ENCODE measurements at regions not wholly inside any gene's neighbourhood (a gene's known extent, or its start where the extent isn't known, plus 50 kb on each side); places are given as distances from the start of the nearest gene placed in this dataset.

GRCh38 chr2:181114021-181114420 is 133.6 kb downstream of the UBE2E3 start:
- H3K36me3 ChIP-seq (ENCODE audit: control insufficient read depth in 2 of 3, insufficient read depth in 3 of 3, low read length in 3 of 3): no peaks in the 10 kb centered on the region
- no peaks in the 10 kb centered on the region for H3K4me1 ChIP-seq (ENCODE audit: control insufficient read depth in 2 of 3, insufficient read depth in 2 of 3, low read depth in 1 of 3, low read length in 3 of 3)
- H3K9ac ChIP-seq (ENCODE audit: low read length in 3 of 3): no peak overlapping the region
- no peaks in the 10 kb centered on the region for H3K9me3 ChIP-seq (ENCODE audit: control insufficient read depth in 2 of 3, insufficient read depth in 1 of 3, low read length in 3 of 3)
- no peak for TF ChIP-seq CTCF (IDR thresholded peaks at IDR 0.05; ENCODE audit: borderline replicate concordance, extremely low read depth, insufficient read depth)
- no peak overlapping the region for H3K4me3 ChIP-seq (ENCODE audit: low read length in 3 of 3)
- FAIRE-seq: no peak
- no peak for DNase-seq
- H3K27me3 ChIP-seq (ENCODE audit: control insufficient read depth, insufficient read depth, low read length): no peaks in the 10 kb centered on the region
- no peak overlapping the region for H3K27ac ChIP-seq (ENCODE audit: low read depth in 2 of 2, low read length in 2 of 2)
- intact Hi-C loops (cut with DNase I): no loop called here

- Histone ChIP-seq H3K4me3 (ENCODE audit: low read length in 3 of 3) (no peak overlapping the region), H3K9me3 (ENCODE audit: control insufficient read depth in 2 of 3, insufficient read depth in 1 of 3, low read length in 3 of 3) (no peaks in the 10 kb centered on the region), H3K4me1 (ENCODE audit: control insufficient read depth in 2 of 3, insufficient read depth in 2 of 3, low read depth in 1 of 3, low read length in 3 of 3) (no peaks in the 10 kb centered on the region), H3K9ac (ENCODE audit: low read length in 3 of 3) (no peak overlapping the region), H3K27ac (ENCODE audit: low read depth in 2 of 2, low read length in 2 of 2) (no peak overlapping the region), H3K36me3 (ENCODE audit: control insufficient read depth in 2 of 3, insufficient read depth in 3 of 3, low read length in 3 of 3) (no peaks in the 10 kb centered on the region), H3K27me3 (ENCODE audit: control insufficient read depth, insufficient read depth, low read length) (no peaks in the 10 kb centered on the region)
- intact Hi-C loops (cut with DNase I): no loop called here
- no peak for FAIRE-seq
- DNase-seq: peak in 1 of 5 donors; percentile 9
- TF ChIP-seq CTCF (IDR thresholded peaks at IDR 0.05; ENCODE audit: borderline replicate concordance, extremely low read depth, insufficient read depth): no peak
Measured at GRCh38 chr2:181116261-181116660, 135.9 kb downstream of the UBE2E3 start.

GRCh38 chr2:181117206-181117925 is 137.0 kb downstream of the UBE2E3 start:
- Histone ChIP-seq H3K4me1 (ENCODE audit: control insufficient read depth in 2 of 3, insufficient read depth in 2 of 3, low read depth in 1 of 3, low read length in 3 of 3) (no peaks in the 10 kb centered on the region), H3K9ac (ENCODE audit: low read length in 3 of 3) (no peak overlapping the region), H3K27me3 (ENCODE audit: control insufficient read depth, insufficient read depth, low read length) (no peaks in the 10 kb centered on the region), H3K27ac (ENCODE audit: low read depth in 2 of 2, low read length in 2 of 2) (no peak overlapping the region), H3K4me3 (ENCODE audit: low read length in 3 of 3) (no peak overlapping the region), H3K9me3 (ENCODE audit: control insufficient read depth in 2 of 3, insufficient read depth in 1 of 3, low read length in 3 of 3) (no peaks in the 10 kb centered on the region), H3K36me3 (ENCODE audit: control insufficient read depth in 2 of 3, insufficient read depth in 3 of 3, low read length in 3 of 3) (no peaks in the 10 kb centered on the region)
- no peak for FAIRE-seq
- intact Hi-C loops (cut with DNase I): no loop called here
- TF ChIP-seq CTCF (IDR thresholded peaks at IDR 0.05; ENCODE audit: borderline replicate concordance, extremely low read depth, insufficient read depth): no peak
- DNase-seq: no peak

GRCh38 chr2:181120625-181121024 is 140.2 kb downstream of the UBE2E3 start:
- TF ChIP-seq CTCF (IDR thresholded peaks at IDR 0.05; ENCODE audit: borderline replicate concordance, extremely low read depth, insufficient read depth): no peak
- H3K27me3 ChIP-seq (ENCODE audit: control insufficient read depth, insufficient read depth, low read length): no peaks in the 10 kb centered on the region
- H3K4me1 ChIP-seq (ENCODE audit: control insufficient read depth in 2 of 3, insufficient read depth in 2 of 3, low read depth in 1 of 3, low read length in 3 of 3): no peaks in the 10 kb centered on the region
- H3K36me3 ChIP-seq (ENCODE audit: control insufficient read depth in 2 of 3, insufficient read depth in 3 of 3, low read length in 3 of 3): no peaks in the 10 kb centered on the region
- intact Hi-C loops (cut with DNase I): no loop called here
- DNase-seq (no peak), FAIRE-seq (no peak)
- H3K4me3 ChIP-seq (ENCODE audit: low read length in 3 of 3): no peak overlapping the region
- no peak overlapping the region for H3K9ac ChIP-seq (ENCODE audit: low read length in 3 of 3)
- no peak overlapping the region for H3K27ac ChIP-seq (ENCODE audit: low read depth in 2 of 2, low read length in 2 of 2)
- no peaks in the 10 kb centered on the region for H3K9me3 ChIP-seq (ENCODE audit: control insufficient read depth in 2 of 3, insufficient read depth in 1 of 3, low read length in 3 of 3)

Data from kidney (tissue), 13 donors.